A549 (cell line): ENCODE measurements at regions not wholly inside any gene's neighbourhood (a gene's known extent, or its start where the extent isn't known, plus 50 kb on each side); places are given as distances from the start of the nearest gene placed in this dataset.

ENCODE experiments used
- ATAC-seq, 2 experiments: fragments of 200-7000 bp in 1 of 2; fragments of >200 bp in 1 of 2; cut with Nextera tagmentation in 1 of 2; cut with Tn5 transposase in 1 of 2; 3 replicates each; pipeline versions ENCODE4 v1.8.0 to v1.9.1; 2018 to 2020; ENCODE audit warnings: mild to moderate bottlenecking in 1 of 2, moderate library complexity in 1 of 2
- CTCF ChIA-PET: fragments of 300-600 bp; sonication (Branson Sonifier 250); formaldehyde crosslinking; extraction: SDS; loops from one replicate; lab custom pipeline; 2021; ENCODE audit warnings: antibody characterized with exemption, inconsistent platforms; lab: Yijun Ruan, JAX
- POLR2A ChIA-PET: fragments of 350-600 bp; formaldehyde crosslinking; extraction: SDS; loops from one replicate; lab custom pipeline; 2021; ENCODE audit warnings: antibody characterized with exemption, inconsistent platforms; lab: Yijun Ruan, JAX
- DNase-seq, 2 experiments: peaks; one replicate each; pipeline versions ENCODE4 v3.0.0 to v3.0.0-alpha.2; 2011 to 2016; ENCODE audit warnings: low read depth in 1 of 2, low spot score in 1 of 2
- FAIRE-seq: peaks from 2 replicates; lab custom pipeline; 2011; peaks lifted over from hg19 to GRCh38; lab: Jason Lieb, UNC
- H3K27ac ChIP-seq, 2 experiments: fragments of >200 bp; sonication (Bioruptor Twin); formaldehyde crosslinking; 3 replicates each; pipeline ENCODE4 v1.5.1; 2016 to 2017
- H3K4me1 ChIP-seq: fragments of >200 bp; sonication (Bioruptor Twin); formaldehyde crosslinking; 3 replicates; pipeline ENCODE4 v1.6.1; 2016
- H3K4me2 ChIP-seq: fragments of >200 bp; sonication (Bioruptor Twin); formaldehyde crosslinking; 3 replicates; pipeline ENCODE4 v1.6.1; 2016
- H3K4me3 ChIP-seq: fragments of >200 bp; sonication (Bioruptor Twin); formaldehyde crosslinking; 3 replicates; pipeline ENCODE4 v1.5.1; 2016
- H3K9me3 ChIP-seq: fragments of >200 bp; sonication (Bioruptor Twin); formaldehyde crosslinking; 3 replicates; pipeline ENCODE4 v1.6.1; 2016
- BHLHE40 ChIP-seq: IDR thresholded peaks from 2 replicates; pipeline ENCODE4 v1.6.1; 2012; ENCODE audit warnings: low read depth, low read length, inconsistent platforms
- CBX2 ChIP-seq: fragments of 200-600 bp; sonication (generic); IDR thresholded peaks from 2 replicates; pipeline ENCODE4 v1.6.1; 2016; ENCODE audit warnings: low read depth, mild to moderate bottlenecking, borderline replicate concordance
- CHD2 ChIP-seq: fragments of 150-350 bp; IDR thresholded peaks from 2 replicates; pipeline ENCODE4 v1.6.1; 2014; ENCODE audit warnings: low read length; ENCODE audit not compliant: partially characterized antibody
- E2F6 ChIP-seq: IDR thresholded peaks from 2 replicates; pipeline ENCODE4 v1.6.1; 2012; ENCODE audit warnings: low read depth, borderline replicate concordance
- EHF ChIP-seq: fragments of 250-450 bp; sonication (Bioruptor Pico); IDR thresholded peaks from 2 replicates; pipeline ENCODE4 v1.5.0; 2020; ENCODE audit warnings: mild to moderate bottlenecking
- ELK1 ChIP-seq: fragments of 150-350 bp; IDR thresholded peaks from 2 replicates; pipeline ENCODE4 v1.6.1; 2014; ENCODE audit warnings: low read depth, mild to moderate bottlenecking, low read length
- EP300 ChIP-seq, 2 experiments: fragments of >200 bp; sonication (Bioruptor Twin); formaldehyde crosslinking; IDR thresholded peaks; 2 replicates in 1 of 2; 3 replicates in 1 of 2; pipeline ENCODE4 v1.6.1; 2016 to 2017
- ESRRA ChIP-seq: fragments of 150-350 bp; IDR thresholded peaks from 2 replicates; pipeline ENCODE4 v1.6.1; 2014; ENCODE audit warnings: mild to moderate bottlenecking, low read length, borderline replicate concordance
- FOSL2 ChIP-seq, 2 experiments: fragments of 450-650 bp in 1 of 2; fragments of >200 bp in 1 of 2; sonication (Bioruptor Twin) in 1 of 2; formaldehyde crosslinking; IDR thresholded peaks; 2 replicates each; pipeline versions ENCODE4 v1.5.0 to v1.6.1; 2016 to 2020; ENCODE audit warnings: mild to moderate bottlenecking in 1 of 2, moderate library complexity in 1 of 2
- GATA3 ChIP-seq: IDR thresholded peaks from 2 replicates; pipeline ENCODE4 v1.6.1; 2012; ENCODE audit warnings: borderline replicate concordance
- HDAC2 ChIP-seq: fragments of 200-600 bp; sonication (generic); IDR thresholded peaks from 2 replicates; pipeline ENCODE4 v1.6.1; 2016
- HES2 ChIP-seq: fragments of >200 bp; sonication (Bioruptor Twin); formaldehyde crosslinking; IDR thresholded peaks from 2 replicates; pipeline ENCODE4 v1.6.1; 2016
- HEYL ChIP-seq: fragments of 250-450 bp; sonication (Bioruptor Pico); IDR thresholded peaks from 2 replicates; pipeline ENCODE4 v1.8.0; 2021; ENCODE audit warnings: mild to moderate bottlenecking, moderate library complexity
- HMGXB4 ChIP-seq: fragments of 250-450 bp; sonication (Bioruptor Pico); IDR thresholded peaks from 2 replicates; pipeline ENCODE4 v1.5.0; 2021; ENCODE audit warnings: mild to moderate bottlenecking, moderate library complexity, borderline replicate concordance
- HOXA7 ChIP-seq: fragments of 250-450 bp; sonication (Bioruptor Pico); IDR thresholded peaks from 2 replicates; pipeline ENCODE4 v1.5.0; 2020; ENCODE audit warnings: mild to moderate bottlenecking, moderate library complexity
- HOXB13 ChIP-seq: fragments of 250-450 bp; sonication (Bioruptor Pico); IDR thresholded peaks from 2 replicates; pipeline ENCODE4 v1.5.0; 2020; ENCODE audit warnings: low read depth, mild to moderate bottlenecking, moderate library complexity
- JUN ChIP-seq, 2 experiments: fragments of >200 bp; sonication (Bioruptor Twin); formaldehyde crosslinking; IDR thresholded peaks; 2 replicates in 1 of 2; 3 replicates in 1 of 2; pipeline ENCODE4 v1.6.1; 2016 to 2017
- JUNB ChIP-seq: fragments of >200 bp; sonication (Bioruptor Twin); formaldehyde crosslinking; IDR thresholded peaks from 2 replicates; pipeline ENCODE4 v1.6.1; 2016
- KDM1A ChIP-seq: fragments of 200-600 bp; sonication (generic); IDR thresholded peaks from 2 replicates; pipeline ENCODE4 v1.6.1; 2016; ENCODE audit warnings: low read depth, mild to moderate bottlenecking
- MAFK ChIP-seq: fragments of 450-650 bp; IDR thresholded peaks from 2 replicates; pipeline ENCODE4 v1.6.1; 2014; ENCODE audit not compliant: partially characterized antibody
- NFE2L2 ChIP-seq: fragments of 150-350 bp; conservative IDR thresholded peaks from 2 replicates; pipeline ENCODE4 v1.6.1; 2014; ENCODE audit warnings: low read length
- NR3C1 ChIP-seq: fragments of >200 bp; sonication (Bioruptor Twin); formaldehyde crosslinking; IDR thresholded peaks from 3 replicates; pipeline ENCODE4 v1.6.1; 2017
- PBX3 ChIP-seq: IDR thresholded peaks from 2 replicates; pipeline ENCODE4 v1.6.1; 2012
- POLR2AphosphoS2 ChIP-seq: conservative IDR thresholded peaks from 2 replicates; pipeline ENCODE4 v1.6.1; 2012; ENCODE audit warnings: low read length, improper control_type of control experiment, inconsistent platforms
- RAD21 ChIP-seq, 2 experiments: fragments of >200 bp in 1 of 2; sonication (Bioruptor Twin) in 1 of 2; formaldehyde crosslinking in 1 of 2; IDR thresholded peaks in 1 of 2; conservative IDR thresholded peaks in 1 of 2; 2 replicates in 1 of 2; 3 replicates in 1 of 2; pipeline ENCODE4 v1.6.1; 2012 to 2018; ENCODE audit warnings: inconsistent platforms in 1 of 2
- REST ChIP-seq: fragments of 200-600 bp; sonication (generic); IDR thresholded peaks from 2 replicates; pipeline ENCODE4 v1.6.1; 2016; ENCODE audit warnings: antibody characterized with exemption, mild to moderate bottlenecking, moderate library complexity
- SREBF2 ChIP-seq: fragments of 450-650 bp; IDR thresholded peaks from 2 replicates; pipeline ENCODE4 v1.6.1; 2014; ENCODE audit warnings: mild to moderate bottlenecking, moderate library complexity
- TP53 ChIP-seq: fragments of 250-450 bp; sonication (Bioruptor Pico); IDR thresholded peaks from 2 replicates; pipeline ENCODE4 v1.5.0; 2021; ENCODE audit warnings: mild to moderate bottlenecking, moderate library complexity
- ZNF302 ChIP-seq: fragments of 250-450 bp; sonication (Bioruptor Pico); IDR thresholded peaks from 2 replicates; pipeline ENCODE4 v1.9.0; 2021; ENCODE audit warnings: inconsistent platforms, mild to moderate bottlenecking, moderate library complexity
- ZSCAN20 ChIP-seq: fragments of 250-450 bp; sonication (Bioruptor Pico); IDR thresholded peaks from 2 replicates; pipeline ENCODE4 v1.8.0; 2022; ENCODE audit warnings: mild to moderate bottlenecking, moderate library complexity
- WGBS: methylation state at CpG from one replicate; pipeline ENCODE4 v1.1.6; 2017; ENCODE audit errors: missing lambda C conversion rate; 5-methylcytosine and 5-hydroxymethylcytosine counted together

- peak in 1 of 2 experiments; percentile 18 for DNase-seq
- H3K4me3 ChIP-seq, result no peak overlapping the region
- POLR2A ChIA-PET, result no interaction called here
- 17% methylated on average over 2 of the region's 2 CpGs for WGBS
- H3K27ac ChIP-seq, result peak overlapping the region; percentile 45 to 79; a peak in 5 of 6 replicates
- CTCF ChIA-PET, result no interaction called here
- ATAC-seq, result peak; percentile 38 to 54; a peak in 3 of 6 replicates
- H3K4me2 ChIP-seq, result peak overlapping the region; percentile 60
- peaks cover 9% of the 10 kb centered on the region; the same call in 2 of the 3 replicates for H3K9me3 ChIP-seq
- TF ChIP-seq JUN (IDR thresholded peaks at IDR 0.05) (peak in 1 of 2 experiments; percentile 38; a peak in 1 of 5 replicates), HDAC2 (no peak), KDM1A (no peak), E2F6 (no peak), ESRRA (no peak), EHF (CRISPR knock-in tag) (no peak), EP300 (IDR thresholded peaks at IDR 0.05) (peak; percentile 21 to 59; a peak in 1 of 5 replicates), BHLHE40 (no peak), SREBF2 (no peak), JUNB (peak; percentile 54; the same call in 1 of the 2 replicates), HOXA7 (no peak), RAD21 (conservative IDR thresholded peaks at IDR 0.05 in 1 of 2, IDR thresholded peaks at IDR 0.05 in 1 of 2) (no peak; a peak in 1 of 5 replicates), POLR2AphosphoS2 (no peak), CHD2 (no peak), NR3C1 (no peak), CBX2 (no peak), ZSCAN20 (CRISPR knock-in tag) (no peak), HES2 (no peak), ELK1 (no peak), NFE2L2 (no peak), PBX3 (no peak), FOSL2 (IDR thresholded peaks at IDR 0.05) (0 out of 2 replicates have a peak, but pooled peaks have one; percentile 17), FOSL2 (CRISPR knock-in tag; IDR thresholded peaks at IDR 0.05) (no peak), HOXB13 (CRISPR knock-in tag) (no peak), GATA3 (peak; percentile 30; the same call in 1 of the 2 replicates), HMGXB4 (CRISPR knock-in tag) (no peak), TP53 (CRISPR knock-in tag) (no peak), MAFK (no peak), ZNF302 (CRISPR knock-in tag) (no peak), HEYL (CRISPR knock-in tag) (no peak), REST (no peak)
- FAIRE-seq, result no peak
- H3K4me1 ChIP-seq, result no peaks in the 10 kb centered on the region
These were observed 188.9 kb upstream of the FOXG1 start for GRCh38 chr14:28577711-28578131.
